Activated CD4-positive, alpha-beta T cell treated with anti-CD3 and anti-CD28 coated beads, Interleukin-2, amount 50 U/mL, for 48 hours (primary cell): ENCODE measurements at regions not wholly inside any gene's neighbourhood (a gene's known extent, or its start where the extent isn't known, plus 50 kb on each side); places are given as distances from the start of the nearest gene placed in this dataset.
A peak's percentile ranks its signal among the peaks of the same experiment; 100 is the strongest.

Experiments used
- DNase-seq, 2 experiments: peaks; one replicate each; pipeline ENCODE4 v3.0.0-alpha.2; 2020

GRCh38 chr15:57823325-57823882 is 116.9 kb downstream of the POLR2M start:
- no peak for DNase-seq

DNA sequence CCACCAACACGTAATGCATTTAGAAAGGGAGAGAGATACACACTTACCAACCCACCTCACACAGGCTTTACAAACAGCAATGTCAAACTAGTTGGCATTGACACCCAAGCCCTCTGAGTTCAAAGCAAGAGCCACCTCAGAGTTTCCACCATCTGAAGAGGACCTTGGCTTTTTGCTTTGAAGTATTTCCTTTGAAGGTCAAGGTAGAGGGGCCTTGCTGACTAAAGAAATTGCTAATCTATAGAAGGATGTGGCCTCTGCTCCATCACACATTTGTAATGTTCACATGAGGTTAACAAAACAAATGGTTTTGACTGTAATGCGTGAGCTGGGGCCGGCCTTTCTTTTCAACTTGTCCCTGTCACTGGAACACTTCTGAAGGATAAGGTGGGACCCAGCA is 117.7 kb downstream of the POLR2M start:
- DNase-seq: no peak

GRCh38 chr15:57827021-57827420 is 120.5 kb downstream of the POLR2M start:
- no peak for DNase-seq

DNA sequence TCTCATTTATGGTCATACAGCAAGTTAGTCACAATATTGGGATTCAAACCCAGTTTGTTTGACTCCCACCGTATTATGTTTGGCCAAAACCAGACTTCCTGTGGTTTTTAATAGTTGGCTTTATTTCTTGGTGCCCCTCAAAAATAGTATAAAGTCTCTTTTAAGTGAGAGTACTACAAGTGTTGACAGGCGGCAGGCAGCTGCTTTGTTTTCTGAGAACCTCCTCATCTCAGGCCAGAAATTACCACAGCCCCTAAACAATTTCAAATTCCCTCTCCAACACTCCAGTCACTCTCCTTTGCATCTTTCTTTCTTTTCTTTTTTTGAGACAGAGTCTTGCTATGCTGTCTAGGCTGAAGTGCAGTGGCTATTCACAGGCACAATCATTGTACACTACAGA is 121.5 kb downstream of the POLR2M start:
- DNase-seq: no peak

DNA sequence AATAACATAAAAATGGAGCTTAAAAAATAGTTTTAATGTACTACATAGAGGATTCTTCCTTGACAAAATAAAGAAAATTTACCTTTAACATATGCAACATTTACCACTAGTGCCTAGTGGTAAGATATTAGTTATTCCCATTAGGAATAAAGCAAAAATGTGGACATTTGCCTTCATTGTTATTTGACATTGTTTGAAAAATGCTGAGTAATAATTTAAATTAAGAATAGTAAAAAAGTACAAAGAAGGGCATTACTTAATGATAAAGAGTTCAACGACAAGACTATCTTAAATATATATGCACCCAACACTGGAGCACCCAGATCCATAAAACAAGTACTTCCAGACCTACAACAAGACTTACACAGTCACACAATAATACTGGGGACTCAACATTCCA is 125.7 kb downstream of the POLR2M start:
- no peak for DNase-seq

GRCh38 chr15:57835119-57835518 is 128.6 kb downstream of the POLR2M start:
- no peak for DNase-seq

DNA sequence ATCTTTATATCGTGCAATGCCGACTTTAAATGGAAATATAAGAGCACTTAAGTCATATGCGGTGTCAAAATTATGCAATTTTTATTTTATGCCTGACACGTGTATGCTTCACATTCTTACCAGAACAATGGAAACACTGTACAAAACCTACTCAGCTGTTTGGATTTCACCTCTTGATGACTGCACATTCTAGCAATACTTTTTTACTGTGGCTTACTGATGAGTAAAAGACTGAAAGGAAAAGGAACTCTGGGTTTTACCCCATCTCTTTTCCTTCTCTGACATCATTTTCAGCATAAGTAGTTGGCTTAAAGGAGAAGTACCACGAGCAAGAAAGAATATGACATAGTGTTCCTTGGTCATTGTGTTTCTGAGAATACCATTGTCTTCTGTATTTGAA is 142.8 kb downstream of the POLR2M start:
- no peak for DNase-seq

DNA sequence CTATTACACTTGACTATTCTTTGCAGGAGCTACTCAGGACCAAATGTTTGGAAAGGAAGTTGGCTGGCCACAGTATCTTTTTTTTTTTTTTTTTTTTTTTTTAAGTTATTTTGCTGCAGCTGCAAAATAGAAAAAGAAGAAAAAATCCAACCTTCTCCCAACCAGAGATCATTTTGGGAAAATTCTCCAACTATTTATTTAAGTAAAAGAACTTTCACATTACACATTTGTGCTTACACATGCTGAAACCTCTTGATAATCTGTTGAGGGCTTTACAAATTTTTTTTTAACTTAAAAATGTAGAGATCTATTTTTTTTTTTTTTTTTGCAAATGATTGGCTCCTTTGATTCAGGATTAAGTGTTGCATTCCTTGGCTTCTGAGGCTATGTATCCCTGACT is 148.0 kb downstream of the POLR2M start:
- DNase-seq: no peak

GRCh38 chr15:57857871-57858270 is 151.4 kb downstream of the POLR2M start:
- DNase-seq: no peak

- DNase-seq: no peak
Observed at GRCh38 chr15:57859130-57859685, 152.7 kb downstream of the POLR2M start.

- DNase-seq: peak in 1 of 2 experiments; percentile 11
Observed at GRCh38 chr15:57861034-57861638, 154.6 kb downstream of the POLR2M start.

DNA sequence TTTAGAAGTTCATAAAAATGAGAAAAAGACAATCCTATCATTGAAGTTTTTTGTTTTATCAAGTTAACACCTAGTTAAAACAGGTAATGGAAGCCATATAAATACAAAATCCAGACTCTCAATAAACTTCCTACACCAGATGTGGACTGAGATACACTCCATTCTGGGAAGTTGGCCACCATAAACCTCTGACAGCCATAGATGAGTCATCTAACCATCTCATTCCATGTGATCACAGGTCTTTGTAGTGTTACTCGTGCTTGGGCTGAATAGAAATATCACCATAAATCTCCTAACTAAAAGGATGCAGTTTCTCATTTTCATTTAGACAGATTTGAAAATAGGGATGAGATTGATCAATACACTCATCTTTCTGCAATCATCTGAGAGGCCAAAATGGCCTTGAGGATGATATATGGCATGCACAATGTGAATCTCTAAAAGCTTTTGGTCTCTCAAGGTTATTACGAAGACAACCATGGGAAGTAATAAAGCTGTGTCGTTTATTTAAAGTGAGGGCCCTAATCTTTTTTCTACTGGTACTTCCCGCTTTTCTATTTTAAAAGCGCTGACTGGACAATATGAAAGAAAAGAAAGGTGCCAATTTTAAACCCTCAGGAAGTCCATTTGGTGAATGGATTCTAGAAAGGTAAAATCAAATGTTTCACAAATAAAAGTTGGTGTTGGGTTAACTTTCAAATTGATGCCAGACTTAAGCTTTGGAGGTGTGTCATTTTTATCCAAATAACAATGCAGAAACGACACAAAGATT is 155.5 kb downstream of the POLR2M start:
- DNase-seq: no peak

DNA sequence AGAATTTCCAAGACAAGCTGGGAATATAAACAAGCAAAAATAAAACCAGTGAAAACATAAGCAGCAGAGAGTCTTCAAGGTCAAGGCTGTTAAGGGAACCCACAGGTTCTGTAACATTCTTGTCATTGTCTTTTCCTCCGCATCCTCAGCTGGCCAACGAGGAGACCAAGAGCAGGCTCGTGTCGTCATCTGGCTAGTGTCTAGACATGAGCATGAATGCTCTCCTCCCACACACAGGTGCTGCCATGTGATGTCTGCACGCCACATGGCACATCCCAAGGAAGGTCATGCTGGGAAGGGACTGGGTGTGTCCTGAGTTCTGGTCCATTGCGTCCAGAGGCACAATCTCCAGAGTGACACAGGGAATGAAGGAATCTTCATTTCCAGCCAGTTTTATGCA is 156.2 kb downstream of the POLR2M start:
- DNase-seq: no peak

- no peak for DNase-seq
Observed at GRCh38 chr15:57865294-57865693, 158.8 kb downstream of the POLR2M start.

GRCh38 chr15:57866149-57866736 is 159.7 kb downstream of the POLR2M start:
- peak; percentile 61 to 70 for DNase-seq

GRCh38 chr15:57867970-57868798 is 161.7 kb downstream of the POLR2M start:
- DNase-seq: no peak

- DNase-seq: no peak
Observed at GRCh38 chr15:57870667-57871066, 164.2 kb downstream of the POLR2M start.

DNA sequence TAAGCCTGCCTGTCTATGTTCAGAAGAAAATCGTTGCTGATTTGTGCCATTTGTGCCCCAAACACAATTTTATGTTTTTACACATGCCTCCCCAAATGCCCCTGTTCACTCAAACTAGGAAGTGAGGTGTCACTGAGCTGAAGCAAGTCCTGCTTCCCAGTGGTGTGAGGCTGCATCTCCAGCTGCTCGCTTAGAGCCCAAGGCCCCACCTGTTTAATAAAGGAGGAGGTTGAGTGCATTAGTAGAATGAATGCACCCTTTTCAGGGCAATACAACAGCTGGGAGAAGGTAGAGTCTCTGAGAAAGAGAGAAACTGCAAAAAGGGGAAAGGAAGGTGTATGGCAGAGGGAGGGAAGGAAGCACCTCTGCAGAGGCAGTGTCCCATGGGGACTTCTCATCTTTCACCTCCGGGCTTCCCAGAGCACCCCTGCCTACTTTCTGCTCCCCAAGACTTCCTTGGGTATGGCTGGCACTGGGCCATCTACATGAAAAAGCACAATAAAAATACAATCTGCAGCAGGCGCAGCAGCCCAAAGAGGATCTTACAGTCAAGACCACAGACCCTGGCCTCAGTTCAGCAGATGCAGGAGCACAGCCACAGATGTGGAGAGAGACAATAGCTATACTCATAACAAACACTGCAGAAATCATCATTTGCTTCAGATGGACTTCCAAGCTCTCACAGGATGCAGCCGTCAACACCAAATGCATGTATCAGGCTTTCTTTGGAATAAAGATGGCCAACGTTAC is 165.9 kb downstream of the POLR2M start:
- no peak for DNase-seq

DNA sequence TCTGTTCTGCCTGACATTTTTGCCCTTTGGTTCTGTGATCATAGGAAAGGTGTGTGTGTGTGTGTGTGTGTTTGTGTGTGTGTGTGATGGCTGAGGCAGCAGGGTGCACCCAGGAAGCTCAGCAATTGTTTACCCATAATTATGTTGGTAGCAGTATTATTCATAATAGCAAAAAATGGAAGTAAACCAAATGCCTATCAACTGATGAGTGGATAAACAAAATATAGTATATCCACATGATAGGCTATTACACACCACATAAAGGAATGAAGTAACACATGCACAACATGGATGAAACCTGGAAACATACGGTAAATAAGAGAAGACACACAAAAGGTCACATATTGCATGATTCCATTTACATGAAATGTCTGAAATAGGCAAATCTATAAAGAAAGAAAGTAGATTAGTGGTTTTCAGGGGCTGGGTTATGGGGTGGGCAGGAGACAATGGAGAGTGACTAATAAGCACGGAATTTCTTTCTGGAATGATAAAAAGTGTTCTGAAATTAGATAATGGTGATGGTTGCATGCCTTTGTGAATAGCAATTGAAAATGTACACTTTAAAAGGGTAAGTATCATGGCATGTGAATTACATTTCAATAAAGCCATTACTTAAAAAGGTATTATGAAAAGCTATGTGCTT is 167.2 kb downstream of the POLR2M start:
- DNase-seq: no peak

DNA sequence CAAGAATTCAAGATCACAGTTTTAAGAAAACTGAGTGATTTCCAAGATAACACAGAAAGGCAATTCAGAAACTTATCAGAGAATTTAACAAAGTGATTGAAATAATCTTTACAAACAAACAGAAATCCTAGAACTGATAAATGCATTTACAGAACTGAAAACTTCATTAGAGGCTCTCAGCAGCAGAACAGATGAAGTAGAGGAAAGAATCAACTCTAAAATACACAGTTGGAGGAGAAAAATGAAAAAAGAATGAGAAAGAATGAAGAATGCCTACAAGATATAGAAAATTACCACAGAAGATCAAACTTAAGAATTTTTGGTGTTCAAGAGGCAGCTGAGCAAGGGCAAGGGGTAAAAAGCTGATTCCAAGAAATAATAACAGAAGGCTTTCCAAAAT is 168.8 kb downstream of the POLR2M start:
- DNase-seq: no peak

DNA sequence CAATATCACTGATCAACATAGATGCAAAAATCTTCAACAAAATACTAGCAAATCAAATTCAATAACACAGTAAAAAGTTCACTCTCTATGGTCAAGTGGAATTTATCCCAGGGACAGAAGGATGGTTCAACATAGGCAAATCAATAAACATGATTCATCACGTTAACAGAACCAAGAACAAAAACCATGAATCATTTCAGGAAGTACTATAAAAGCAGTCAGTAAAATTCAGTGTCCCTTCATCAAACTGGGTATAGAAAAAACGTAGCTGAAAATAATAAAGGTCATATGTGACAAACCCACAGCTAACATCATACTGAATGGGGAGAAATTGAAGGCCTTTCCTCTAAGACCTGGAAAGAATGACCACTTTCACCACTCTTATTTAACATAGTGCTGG is 172.1 kb downstream of the POLR2M start:
- no peak for DNase-seq

DNA sequence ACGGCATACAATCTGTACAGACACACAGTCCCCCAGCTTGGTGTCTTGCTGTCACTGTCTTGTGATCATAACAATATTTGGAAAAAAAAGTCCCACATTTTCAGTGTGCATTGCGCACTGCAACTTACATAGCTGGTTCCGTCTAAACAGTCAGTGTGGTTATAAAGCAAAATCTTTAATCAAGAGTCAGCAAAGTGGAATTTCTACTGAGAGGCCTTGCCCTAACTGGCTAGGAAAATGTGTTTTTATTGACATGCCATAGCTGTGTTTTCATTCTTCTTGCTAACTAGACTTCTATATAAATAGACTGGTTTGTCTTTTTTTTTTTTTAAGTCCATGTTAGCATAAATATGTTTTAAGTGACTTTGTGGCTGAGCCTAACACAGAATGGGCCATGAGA is 174.8 kb downstream of the POLR2M start:
- DNase-seq: no peak
